ACC112 (cell line): ENCODE measurements at regions not wholly inside any gene's neighbourhood (a gene's known extent, or its start where the extent isn't known, plus 50 kb on each side); places are given as distances from the start of the nearest gene placed in this dataset.
"Not testable (repeated sequence)": the region's sequence is repeated elsewhere in the genome, so short reads cannot be mapped to it uniquely, and the experiment has no call there.

Experiments
- H2AFZ ChIP-seq: fragments of 200-600 bp; sonication (generic); one replicate; pipeline ENCODE4 v1.6.0; 2017; ENCODE audit warnings: antibody characterized with exemption, low read length; ENCODE audit not compliant: unreplicated experiment
- H3K27ac ChIP-seq: fragments of 200-600 bp; sonication (generic); 2 replicates; pipeline ENCODE4 v1.5.1; 2014; ENCODE audit warnings: low read depth, mild to moderate bottlenecking, antibody characterized with exemption, low read length, moderate library complexity
- H3K27me3 ChIP-seq: fragments of 200-600 bp; sonication (generic); 2 replicates; pipeline ENCODE4 v1.6.1; 2014; ENCODE audit warnings: mild to moderate bottlenecking, antibody characterized with exemption, low read length, moderate library complexity, mixed read lengths; ENCODE audit not compliant: insufficient read depth
- H3K36me3 ChIP-seq: fragments of 200-600 bp; sonication (generic); 2 replicates; pipeline ENCODE4 v1.6.1; 2016; ENCODE audit warnings: mild to moderate bottlenecking, antibody characterized with exemption, low read length, moderate library complexity, mixed read lengths; ENCODE audit not compliant: insufficient read depth
- H3K4me1 ChIP-seq: fragments of 200-600 bp; sonication (generic); one replicate; pipeline ENCODE4 v1.6.1; 2016; ENCODE audit warnings: low read length, mixed read lengths; ENCODE audit not compliant: insufficient read depth, unreplicated experiment, control insufficient read depth
- H3K4me3 ChIP-seq: fragments of 200-600 bp; sonication (generic); 2 replicates; pipeline ENCODE4 v1.5.1; 2014; ENCODE audit warnings: mild to moderate bottlenecking, low read depth, low read length
- H3K79me2 ChIP-seq: fragments of 200-600 bp; sonication (generic); one replicate; pipeline ENCODE4 v1.6.0; 2016; ENCODE audit warnings: low read length; ENCODE audit not compliant: control insufficient read depth, unreplicated experiment, insufficient read depth

DNA sequence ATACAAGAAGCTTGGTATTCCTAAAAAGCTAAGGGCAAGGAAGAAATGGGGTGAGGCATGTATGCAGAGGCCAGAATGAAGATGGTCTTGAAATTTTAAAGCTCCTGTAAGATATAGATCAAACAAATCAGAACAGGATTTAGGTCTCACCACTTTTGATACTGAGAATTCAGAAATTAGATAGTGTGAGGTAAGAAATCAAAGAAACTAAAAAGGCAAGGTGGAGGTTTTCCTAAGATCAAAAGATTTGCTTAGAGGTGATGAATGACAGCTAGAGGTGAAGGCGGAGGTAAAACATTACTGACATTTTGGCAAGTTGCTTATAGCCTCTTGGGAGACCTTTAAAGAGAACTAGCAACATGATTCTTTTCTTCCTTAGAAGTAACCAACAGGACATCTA is 225.2 kb upstream of the SGK1 start:
- H3K4me3 ChIP-seq: no peak overlapping the region

DNA sequence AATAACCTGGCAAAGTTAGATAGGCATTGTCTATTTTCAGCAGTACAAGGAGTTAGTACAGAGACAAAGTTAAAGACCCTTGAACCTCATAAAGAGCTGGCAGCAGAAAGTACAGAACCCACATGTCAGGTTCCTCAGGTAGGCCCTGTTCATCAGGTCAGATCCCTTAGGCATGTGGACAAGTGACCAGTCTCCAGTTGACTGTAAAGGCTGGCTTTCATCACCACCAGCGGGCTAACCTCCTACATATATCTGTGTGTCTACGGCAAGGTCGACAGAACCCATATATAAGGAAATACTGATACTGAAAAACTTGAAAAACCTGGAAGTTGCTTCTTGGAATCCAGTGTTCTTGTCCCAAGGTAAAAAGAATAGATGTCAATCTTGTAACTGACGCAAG is 223.1 kb upstream of the SGK1 start:
- Histone ChIP-seq H3K27ac (no peak overlapping the region), H3K79me2 (no peaks in the 10 kb centered on the region)

More for the DNA sequence above, 225.2 kb upstream of the SGK1 start:
- no peaks in the 10 kb centered on the region for H3K79me2 ChIP-seq
- no peaks in the 10 kb centered on the region for H3K27me3 ChIP-seq
- H3K36me3 ChIP-seq: no peaks in the 10 kb centered on the region
- H3K27ac ChIP-seq: no peak overlapping the region
- H2AFZ ChIP-seq: peak overlapping the region; percentile 36
- no peaks in the 10 kb centered on the region for H3K4me1 ChIP-seq

DNA sequence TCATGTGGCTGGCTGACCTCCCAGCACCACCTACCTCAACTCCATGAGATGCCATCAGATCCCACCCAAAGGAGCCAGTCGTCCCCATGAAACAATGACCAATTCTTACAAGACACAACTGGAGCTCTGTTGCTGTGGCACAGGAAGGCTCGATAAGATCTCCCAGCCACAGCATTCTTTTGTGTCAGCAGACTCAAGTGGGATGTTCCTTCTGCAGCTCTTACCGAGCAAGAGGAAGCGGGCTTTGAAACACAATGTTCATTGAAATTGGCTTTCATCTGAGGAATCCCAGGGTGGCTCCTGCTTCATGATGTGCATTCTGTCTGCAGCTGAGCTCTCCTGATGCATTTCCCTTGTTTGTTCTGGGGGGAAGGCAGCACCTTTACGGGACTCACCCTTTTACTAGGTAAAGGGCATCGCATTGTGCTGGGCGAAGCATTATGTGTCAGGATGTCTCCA is 222.0 kb upstream of the SGK1 start:
- Histone ChIP-seq H3K36me3 (no peaks in the 10 kb centered on the region), H3K79me2 (no peaks in the 10 kb centered on the region), H3K27ac (no peak overlapping the region), H3K4me1 (peaks cover 21% of the 10 kb centered on the region), H2AFZ (no peak overlapping the region), H3K27me3 (no peaks in the 10 kb centered on the region), H3K4me3 (no peak overlapping the region)

More for the DNA sequence above, 223.1 kb upstream of the SGK1 start:
- Histone ChIP-seq H3K36me3 (no peaks in the 10 kb centered on the region), H2AFZ (no peak overlapping the region), H3K27me3 (no peaks in the 10 kb centered on the region), H3K4me3 (no peak overlapping the region), H3K4me1 (peaks cover 18% of the 10 kb centered on the region)

DNA sequence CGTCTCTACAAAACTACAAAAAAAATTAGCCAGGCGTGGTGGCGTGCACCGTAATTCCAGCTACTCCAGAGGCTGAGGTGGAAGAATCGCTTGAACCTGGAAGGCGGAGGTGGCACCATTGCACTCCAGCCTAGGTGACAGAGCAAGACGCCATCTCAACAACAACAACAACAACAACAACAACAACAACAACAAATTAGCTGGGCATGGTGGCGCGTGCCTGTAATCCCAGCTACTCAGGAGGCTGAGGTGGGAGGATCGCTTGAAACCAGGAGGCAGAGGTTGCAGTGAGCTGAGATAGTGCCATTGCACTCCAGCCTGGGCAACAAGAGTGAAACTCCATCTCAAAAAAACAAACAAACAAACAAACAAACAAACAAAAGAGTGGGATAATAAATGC is 219.9 kb upstream of the SGK1 start:
- Histone ChIP-seq H3K27ac (peak overlapping the region; percentile 92), H3K4me1 (peaks cover 30% of the 10 kb centered on the region)
- H3K79me2 ChIP-seq, H3K36me3 ChIP-seq, H3K4me3 ChIP-seq, H3K27me3 ChIP-seq, H2AFZ ChIP-seq: not testable (repeated sequence)

- Histone ChIP-seq H3K4me3 (no peak overlapping the region), H3K27ac (peak overlapping the region; percentile 92), H3K79me2 (no peaks in the 10 kb centered on the region), H3K4me1 (peaks cover 30% of the 10 kb centered on the region), H2AFZ (no peak overlapping the region), H3K36me3 (no peaks in the 10 kb centered on the region), H3K27me3 (no peaks in the 10 kb centered on the region)
These were observed 219.2 kb upstream of the SGK1 start for GRCh38 chr6:134537146-134537555.

GRCh38 chr6:134535831-134536230 is 217.9 kb upstream of the SGK1 start:
- no peak overlapping the region for H3K4me3 ChIP-seq
- no peaks in the 10 kb centered on the region for H3K36me3 ChIP-seq
- no peaks in the 10 kb centered on the region for H3K27me3 ChIP-seq
- H3K79me2 ChIP-seq: no peaks in the 10 kb centered on the region
- H3K4me1 ChIP-seq: peaks cover 30% of the 10 kb centered on the region
- H2AFZ ChIP-seq: no peak overlapping the region
- H3K27ac ChIP-seq: 0 out of 2 replicates have a peak overlapping the region, but pooled peaks have one; percentile 13

DNA sequence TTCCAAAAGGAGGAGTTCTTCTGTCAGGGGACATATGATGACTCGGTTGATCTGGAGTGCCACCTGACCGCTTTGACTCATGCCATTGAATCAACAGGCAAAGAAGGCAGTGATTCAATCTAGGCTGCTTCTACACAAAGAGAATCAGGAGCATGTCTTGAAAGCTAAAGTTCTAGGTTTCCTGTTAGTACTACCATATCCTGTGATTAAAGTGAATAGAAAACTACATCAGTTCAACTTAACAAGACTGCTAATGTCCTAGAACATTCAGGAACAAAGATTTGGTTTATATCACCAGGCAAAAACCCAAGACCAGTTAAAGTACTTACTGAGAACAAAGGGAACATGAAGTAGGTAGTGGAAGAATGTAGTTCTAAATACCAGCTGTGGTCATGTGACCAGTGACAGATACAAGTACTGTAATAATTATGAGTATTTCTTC is 216.8 kb upstream of the SGK1 start:
- H3K79me2 ChIP-seq: no peaks in the 10 kb centered on the region
- H2AFZ ChIP-seq: no peak overlapping the region
- peaks cover 35% of the 10 kb centered on the region for H3K4me1 ChIP-seq
- no peaks in the 10 kb centered on the region for H3K27me3 ChIP-seq
- H3K36me3 ChIP-seq: no peaks in the 10 kb centered on the region
- no peak overlapping the region for H3K4me3 ChIP-seq
- H3K27ac ChIP-seq: peak overlapping the region; percentile 58; the same call in 1 of the 2 replicates

DNA sequence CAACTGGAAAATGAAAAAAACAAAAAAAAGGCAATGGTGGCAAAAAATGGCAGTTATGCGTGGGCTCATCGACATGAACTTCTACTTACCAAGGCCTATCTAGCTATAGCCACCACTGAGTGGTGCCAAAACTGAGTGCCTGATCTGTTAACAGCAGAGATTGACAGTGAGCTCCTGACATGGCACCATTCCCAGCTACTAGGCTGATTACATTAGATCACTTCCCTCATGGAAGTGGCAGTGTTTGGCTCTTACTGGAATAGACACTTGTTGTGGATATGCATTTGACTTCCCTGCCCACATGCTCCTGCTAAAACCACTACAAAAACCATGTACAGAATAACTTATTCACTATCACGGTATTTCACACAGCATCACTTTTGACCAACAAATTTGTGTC is 216.1 kb upstream of the SGK1 start:
- no peak overlapping the region for H3K27ac ChIP-seq
- no peaks in the 10 kb centered on the region for H3K79me2 ChIP-seq
- H3K4me3 ChIP-seq: no peak overlapping the region
- H3K36me3 ChIP-seq: no peaks in the 10 kb centered on the region
- no peak overlapping the region for H2AFZ ChIP-seq
- H3K4me1 ChIP-seq: peaks cover 39% of the 10 kb centered on the region
- no peaks in the 10 kb centered on the region for H3K27me3 ChIP-seq

DNA sequence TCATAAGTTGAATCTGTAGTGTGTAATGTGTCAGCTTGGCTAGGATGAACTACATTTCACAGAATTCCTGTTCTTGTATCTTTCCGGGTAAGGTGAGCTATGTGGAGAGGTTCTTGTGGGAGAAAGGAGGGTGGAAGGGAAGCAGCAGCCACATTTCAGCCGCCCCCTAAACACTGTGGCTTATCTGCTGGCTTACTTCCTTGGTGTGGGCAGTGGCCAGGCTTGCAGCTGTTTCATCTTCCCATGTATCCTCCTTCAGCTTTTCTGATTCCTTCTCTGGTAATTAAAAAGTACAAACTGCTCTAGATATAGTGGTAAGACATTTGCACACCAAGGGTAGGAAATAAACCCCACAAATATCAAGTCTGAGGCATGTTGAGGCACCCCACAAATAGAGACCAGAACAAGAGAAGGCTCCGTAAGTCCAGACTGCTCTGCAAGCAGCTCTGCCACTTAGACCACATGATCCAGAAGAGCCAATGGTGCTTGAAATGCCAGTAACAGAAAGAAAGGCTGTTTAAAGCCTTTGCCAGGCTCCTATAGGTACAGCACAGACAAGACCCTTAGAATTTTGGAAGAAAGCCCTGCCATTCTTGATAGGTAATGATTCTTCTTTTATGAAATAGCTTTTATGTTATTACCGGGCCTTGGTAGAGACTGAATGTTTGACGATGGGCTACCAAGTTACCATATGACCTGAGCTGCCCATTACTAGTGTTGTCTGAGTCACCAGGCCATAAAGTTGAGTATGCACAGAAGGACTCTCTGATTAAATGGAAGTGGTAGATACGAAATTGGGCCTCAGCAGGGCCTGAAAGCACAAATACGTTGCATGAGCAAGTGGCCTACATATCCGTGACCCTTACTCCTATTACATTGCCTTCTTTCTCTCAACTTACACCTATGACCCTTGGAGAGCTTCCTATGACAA is 215.0 kb upstream of the SGK1 start:
- Histone ChIP-seq H3K36me3 (no peaks in the 10 kb centered on the region), H3K4me3 (no peak overlapping the region), H2AFZ (no peak overlapping the region), H3K4me1 (peaks cover 39% of the 10 kb centered on the region), H3K27ac (no peak overlapping the region), H3K79me2 (no peaks in the 10 kb centered on the region), H3K27me3 (no peaks in the 10 kb centered on the region)

GRCh38 chr6:134531611-134532010 is 213.7 kb upstream of the SGK1 start:
- Histone ChIP-seq H3K4me3 (no peak overlapping the region), H3K27ac (no peak overlapping the region), H3K27me3 (no peaks in the 10 kb centered on the region), H3K4me1 (peaks cover 29% of the 10 kb centered on the region), H2AFZ (no peak overlapping the region), H3K36me3 (no peaks in the 10 kb centered on the region), H3K79me2 (no peaks in the 10 kb centered on the region)

GRCh38 chr6:134531188-134531551 is 213.3 kb upstream of the SGK1 start:
- Histone ChIP-seq H3K27me3 (no peaks in the 10 kb centered on the region), H3K4me3 (no peak overlapping the region), H3K4me1 (peaks cover 25% of the 10 kb centered on the region), H3K36me3 (no peaks in the 10 kb centered on the region), H3K27ac (no peak overlapping the region), H3K79me2 (no peaks in the 10 kb centered on the region), H2AFZ (no peak overlapping the region)
